Spleen (tissue), 11 donors: ENCODE measurements at regions not wholly inside any gene's neighbourhood (a gene's known extent, or its start where the extent isn't known, plus 50 kb on each side); places are given as distances from the start of the nearest gene placed in this dataset.

Source experiments
- DNase-seq: peaks from one replicate; pipeline ENCODE4 v3.0.0-alpha.2; 2020
- H3K27ac ChIP-seq, 8 donors: fragments of 200-600 bp; sonication (generic) in 7 of 8; 1 replicate in 4 of 8; 2 replicates in 4 of 8; pipeline versions ENCODE4 v1.5.0 to v1.8.0; 2016 to 2021; ENCODE audit warnings: inconsistent platforms in 4 of 8, mild to moderate bottlenecking in 4 of 8, moderate library complexity in 1 of 8
- H3K27me3 ChIP-seq, 7 donors: fragments of 200-600 bp; sonication (generic) in 6 of 7; replicated peaks in 1 of 7; 1 replicate in 4 of 7; 2 replicates in 3 of 7; pipeline versions ENCODE4 v1.5.0 to v1.8.0; 2016 to 2021; ENCODE audit warnings: inconsistent platforms in 3 of 7, mild to moderate bottlenecking in 1 of 7
- H3K36me3 ChIP-seq, 6 donors: fragments of 200-600 bp; sonication (generic) in 5 of 6; 1 replicate in 4 of 6; 2 replicates in 2 of 6; pipeline versions ENCODE4 v1.5.0 to v1.8.0; 2016 to 2021; ENCODE audit warnings: inconsistent platforms in 2 of 6
- H3K4me1 ChIP-seq, 6 donors: fragments of 200-600 bp; sonication (generic) in 5 of 6; 1 replicate in 3 of 6; 2 replicates in 3 of 6; pipeline versions ENCODE4 v1.5.0 to v1.8.0; 2016 to 2021; ENCODE audit warnings: inconsistent platforms in 3 of 6
- H3K4me3 ChIP-seq, 8 donors: fragments of 200-600 bp; sonication (generic) in 7 of 8; 1 replicate in 4 of 8; 2 replicates in 4 of 8; pipeline versions ENCODE4 v1.5.0 to v1.8.0; 2016 to 2021; ENCODE audit warnings: inconsistent platforms in 4 of 8, mild to moderate bottlenecking in 4 of 8, moderate library complexity in 2 of 8
- H3K9me3 ChIP-seq, 8 donors: fragments of 200-600 bp; sonication (generic) in 7 of 8; 1 replicate in 4 of 8; 2 replicates in 4 of 8; pipeline versions ENCODE4 v1.5.0 to v1.8.0; 2016 to 2021; ENCODE audit warnings: inconsistent platforms in 4 of 8
- POLR2A ChIP-seq, 3 donors: fragments of 450-650 bp; IDR thresholded peaks; one replicate each; pipeline ENCODE4 v1.5.1; 2017; ENCODE audit warnings: antibody characterized with exemption in 3 of 3, mild to moderate bottlenecking in 1 of 3
- POLR2AphosphoS5 ChIP-seq, 3 donors: sonication (generic); formaldehyde crosslinking; IDR thresholded peaks; one replicate each; pipeline ENCODE4 v1.5.1; 2017; ENCODE audit warnings: antibody characterized with exemption in 3 of 3
- WGBS, 5 donors: extraction: QIAGEN DNeasy Blood & Tissue Kit in 3 of 5; methylation state at CpG; one replicate each; pipeline versions ENCODE4 v1.1.5 to v1.1.7; 2013 to 2018; 5-methylcytosine and 5-hydroxymethylcytosine counted together
- intact Hi-C: fragments of 100-400 bp; cut with DNase I; formaldehyde crosslinking; loops from one replicate; pipeline ENCODE4 v1.15.0; 2023; ENCODE audit warnings: low total_unique reads
- TF ChIP-seq, protein P1 (sequence below), 11 experiments: fragments of 200-600 bp in 7 of 11; fragments of 450-650 bp in 4 of 11; sonication (generic) in 4 of 11; IDR thresholded peaks in 8 of 11; conservative IDR thresholded peaks in 3 of 11; 1 replicate in 7 of 11; 2 replicates in 4 of 11; pipeline versions ENCODE4 v1.4.0 to v1.8.0; 2016 to 2021; ENCODE audit warnings: antibody characterized with exemption in 11 of 11, inconsistent platforms in 4 of 11, mild to moderate bottlenecking in 1 of 11
- donor health status: healthy with polysubstance abuse.
- donor health status: DM: no; HTN: no; CAD: no; lungs with moderate emphysema.
- donor health status: DM: no; HTN: no; CAD: no.
- donor health status: Bipolar disorder and iron deficiency.
- donor health status: healthy.
- donor health status: DM: no; HTN: no; CAD: no.
- donor health status: DM: yes; HTN: yes; CAD: no.

DNA sequence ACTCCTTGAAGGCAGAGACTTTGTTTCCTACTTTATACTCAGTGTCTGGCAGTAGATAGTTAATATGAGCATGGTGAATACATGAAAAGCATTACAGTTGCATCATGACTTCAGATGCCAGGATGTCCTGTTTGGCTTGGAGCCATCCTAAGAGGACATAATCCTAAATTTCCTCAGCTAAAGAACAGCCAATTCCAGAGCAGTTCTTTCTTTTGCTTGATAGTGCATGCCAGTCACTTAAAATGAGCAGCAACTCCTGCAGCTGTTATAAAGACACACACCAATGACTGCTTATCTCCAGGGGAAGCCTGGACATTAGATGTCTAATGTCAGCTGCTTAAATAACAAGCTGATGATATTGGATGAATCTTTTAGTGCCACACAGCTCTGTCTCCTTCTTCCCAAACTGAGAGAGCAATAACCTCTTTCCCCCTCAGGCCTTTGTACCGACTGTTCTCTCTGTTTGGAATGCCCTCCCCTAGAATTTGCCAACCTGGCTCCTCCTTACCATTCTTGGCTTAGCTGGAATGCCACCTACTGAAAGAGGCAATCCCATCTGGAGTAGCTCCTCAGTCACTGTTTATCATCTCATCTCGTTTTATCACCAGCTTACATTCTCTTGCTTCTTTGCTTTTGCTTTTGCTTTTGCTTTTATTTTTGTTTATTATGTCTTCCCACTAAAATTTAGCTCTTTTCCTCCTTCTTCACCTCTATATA, 100.8 kb upstream of the USP38 start:
- no peak for DNase-seq
- WGBS, 5 donors: 36 to 74% (median 56%) methylated on average over 2 of the region's 2 CpGs
- H3K36me3 ChIP-seq: no peaks in the 10 kb centered on the region
- no peak overlapping the region for H3K27ac ChIP-seq
- intact Hi-C loops: no loop called here
- H3K9me3 ChIP-seq: no peaks in the 10 kb centered on the region
- TF ChIP-seq POLR2AphosphoS5 (IDR thresholded peaks at IDR 0.05): no peak
- TF ChIP-seq, protein P1, sequence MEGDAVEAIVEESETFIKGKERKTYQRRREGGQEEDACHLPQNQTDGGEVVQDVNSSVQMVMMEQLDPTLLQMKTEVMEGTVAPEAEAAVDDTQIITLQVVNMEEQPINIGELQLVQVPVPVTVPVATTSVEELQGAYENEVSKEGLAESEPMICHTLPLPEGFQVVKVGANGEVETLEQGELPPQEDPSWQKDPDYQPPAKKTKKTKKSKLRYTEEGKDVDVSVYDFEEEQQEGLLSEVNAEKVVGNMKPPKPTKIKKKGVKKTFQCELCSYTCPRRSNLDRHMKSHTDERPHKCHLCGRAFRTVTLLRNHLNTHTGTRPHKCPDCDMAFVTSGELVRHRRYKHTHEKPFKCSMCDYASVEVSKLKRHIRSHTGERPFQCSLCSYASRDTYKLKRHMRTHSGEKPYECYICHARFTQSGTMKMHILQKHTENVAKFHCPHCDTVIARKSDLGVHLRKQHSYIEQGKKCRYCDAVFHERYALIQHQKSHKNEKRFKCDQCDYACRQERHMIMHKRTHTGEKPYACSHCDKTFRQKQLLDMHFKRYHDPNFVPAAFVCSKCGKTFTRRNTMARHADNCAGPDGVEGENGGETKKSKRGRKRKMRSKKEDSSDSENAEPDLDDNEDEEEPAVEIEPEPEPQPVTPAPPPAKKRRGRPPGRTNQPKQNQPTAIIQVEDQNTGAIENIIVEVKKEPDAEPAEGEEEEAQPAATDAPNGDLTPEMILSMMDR (IDR thresholded peaks at IDR 0.05 in 8 of 11, conservative IDR thresholded peaks at IDR 0.05 in 3 of 11): no peak
- H3K4me1 ChIP-seq: peaks cover 0 to 9% (median 0%) of the 10 kb centered on the region in 6 donors
- no peak overlapping the region for H3K4me3 ChIP-seq
- H3K27me3 ChIP-seq: no peaks in the 10 kb centered on the region

DNA sequence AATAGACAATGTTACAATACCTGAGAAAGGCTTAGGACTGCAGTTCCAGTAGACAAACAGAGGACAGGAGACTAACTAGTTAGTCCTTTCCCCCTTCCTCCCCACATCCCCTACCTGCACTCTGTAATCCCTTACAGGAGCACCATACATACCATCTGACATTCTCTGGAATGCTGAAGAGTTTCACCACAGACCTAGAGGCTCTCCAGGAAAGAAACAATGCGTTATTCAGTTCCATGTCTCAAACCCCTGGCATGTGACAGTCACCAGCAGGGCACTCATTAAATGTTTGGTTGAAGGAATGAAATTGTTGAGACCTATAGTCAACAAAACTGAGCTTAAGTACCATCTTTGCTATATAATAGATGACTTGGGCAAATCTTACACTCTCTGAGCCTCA, 100.2 kb upstream of the USP38 start:
- Histone ChIP-seq H3K4me3 (no peak overlapping the region), H3K9me3 (no peaks in the 10 kb centered on the region), H3K27me3 (no peaks in the 10 kb centered on the region), H3K36me3 (no peaks in the 10 kb centered on the region), H3K27ac (no peak overlapping the region), H3K4me1 (peaks cover 0 to 9% (median 0%) of the 10 kb centered on the region in 6 donors)
- intact Hi-C loops: no loop called here
- TF ChIP-seq POLR2AphosphoS5 (IDR thresholded peaks at IDR 0.05) (no peak), POLR2A (IDR thresholded peaks at IDR 0.05) (no peak)
- TF ChIP-seq, protein P1 (IDR thresholded peaks at IDR 0.05 in 8 of 11, conservative IDR thresholded peaks at IDR 0.05 in 3 of 11): no peak
- no peak for DNase-seq
- 78 to 95% (median 84%) methylated on average over 1 of the region's 1 CpG for WGBS, 5 donors

DNA sequence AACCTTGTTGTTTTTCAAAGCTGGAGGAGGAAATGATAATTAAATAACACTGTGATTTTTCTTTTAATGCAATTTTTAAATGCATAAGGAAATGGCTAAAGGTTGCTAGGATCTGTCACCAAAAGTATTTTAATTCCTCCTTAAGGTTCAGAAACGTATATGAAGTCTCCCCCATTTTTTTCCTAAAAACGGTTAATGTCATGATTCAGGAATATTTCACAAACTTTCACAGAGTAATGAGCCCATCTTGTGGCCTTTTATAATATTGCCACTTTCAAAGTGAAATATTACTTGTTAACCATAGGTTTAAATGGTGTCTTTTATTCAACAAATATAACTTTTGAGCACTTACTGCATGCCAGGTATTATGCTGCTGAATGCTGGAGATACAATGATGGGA, 99.5 kb upstream of the USP38 start:
- intact Hi-C loops: no loop called here
- Histone ChIP-seq H3K27ac (no peak overlapping the region), H3K4me1 (peaks cover 0 to 9% (median 0%) of the 10 kb centered on the region in 6 donors), H3K27me3 (no peaks in the 10 kb centered on the region), H3K4me3 (no peak overlapping the region), H3K36me3 (no peaks in the 10 kb centered on the region), H3K9me3 (peaks cover 0 to 4% (median 0%) of the 10 kb centered on the region in 8 donors)
- TF ChIP-seq, protein P1 (IDR thresholded peaks at IDR 0.05 in 8 of 11, conservative IDR thresholded peaks at IDR 0.05 in 3 of 11): peak in 1 of 11 experiments; percentile 17
- no peak for TF ChIP-seq POLR2AphosphoS5 (IDR thresholded peaks at IDR 0.05)
- WGBS, 5 donors: 10 to 23% (median 15%) methylated on average over 2 of the region's 2 CpGs
- no peak for DNase-seq

DNA sequence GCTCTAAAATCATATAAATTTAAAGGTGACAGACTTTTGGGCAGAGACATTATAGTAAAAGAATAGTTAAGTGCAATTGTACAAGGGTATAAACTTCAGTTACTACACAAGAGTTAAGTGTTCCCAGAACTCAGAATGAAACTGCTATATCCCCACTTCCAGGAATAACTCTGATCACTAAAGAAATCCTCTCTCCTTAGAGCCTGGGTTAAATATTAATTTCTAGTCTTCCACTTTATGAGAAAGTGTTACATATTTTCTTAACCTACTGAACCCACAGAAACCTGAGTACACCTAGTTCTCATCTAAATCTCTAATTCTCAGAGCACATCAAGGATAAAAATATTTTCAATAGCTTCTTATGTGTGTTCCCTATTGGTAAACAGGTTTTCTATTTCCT, 99.1 kb upstream of the USP38 start:
- peaks cover 0 to 9% (median 0%) of the 10 kb centered on the region in 6 donors for H3K4me1 ChIP-seq
- H3K27me3 ChIP-seq: no peaks in the 10 kb centered on the region
- H3K9me3 ChIP-seq: peaks cover 0 to 8% (median 0%) of the 10 kb centered on the region in 8 donors
- intact Hi-C loops: no loop called here
- no peak overlapping the region for H3K27ac ChIP-seq
- no peak for DNase-seq
- no peak overlapping the region for H3K4me3 ChIP-seq
- TF ChIP-seq, protein P1 (IDR thresholded peaks at IDR 0.05 in 8 of 11, conservative IDR thresholded peaks at IDR 0.05 in 3 of 11): no peak
- TF ChIP-seq POLR2AphosphoS5 (IDR thresholded peaks at IDR 0.05): no peak
- no peak for TF ChIP-seq POLR2A (IDR thresholded peaks at IDR 0.05)
- H3K36me3 ChIP-seq: no peaks in the 10 kb centered on the region
